Dermis blood vessel endothelial cell (primary cell): ENCODE measurements at regions not wholly inside any gene's neighbourhood (a gene's known extent, or its start where the extent isn't known, plus 50 kb on each side); places are given as distances from the start of the nearest gene placed in this dataset.
"Not testable (repeated sequence)": the region's sequence is repeated elsewhere in the genome, so short reads cannot be mapped to it uniquely, and the experiment has no call there.

Experiments
- DNase-seq: peaks from one replicate; pipeline ENCODE4 v3.0.0; 2010

DNA sequence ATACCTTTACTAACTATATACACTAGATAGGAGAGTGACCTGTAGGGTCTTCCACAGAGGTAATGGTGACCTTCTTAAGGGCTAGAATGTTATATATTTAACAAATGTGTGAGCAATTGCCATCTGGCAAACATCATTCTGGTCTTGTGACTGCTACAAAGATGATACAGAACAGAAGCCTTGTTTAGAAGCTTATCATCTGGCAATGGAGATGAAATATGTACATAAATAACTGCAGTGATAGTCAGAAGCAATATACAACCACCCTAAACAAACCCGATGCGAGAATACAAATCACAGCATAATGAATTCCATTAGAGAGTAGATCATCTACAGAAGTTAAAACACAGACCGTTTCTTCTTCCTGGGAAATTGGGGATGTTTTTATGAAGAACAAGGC is 952.7 kb upstream of the SLIT2 start:
- DNase-seq, result no peak

- DNase-seq, result no peak
Observed at GRCh38 chr4:19293781-19294180, 957.9 kb upstream of the SLIT2 start.

DNA sequence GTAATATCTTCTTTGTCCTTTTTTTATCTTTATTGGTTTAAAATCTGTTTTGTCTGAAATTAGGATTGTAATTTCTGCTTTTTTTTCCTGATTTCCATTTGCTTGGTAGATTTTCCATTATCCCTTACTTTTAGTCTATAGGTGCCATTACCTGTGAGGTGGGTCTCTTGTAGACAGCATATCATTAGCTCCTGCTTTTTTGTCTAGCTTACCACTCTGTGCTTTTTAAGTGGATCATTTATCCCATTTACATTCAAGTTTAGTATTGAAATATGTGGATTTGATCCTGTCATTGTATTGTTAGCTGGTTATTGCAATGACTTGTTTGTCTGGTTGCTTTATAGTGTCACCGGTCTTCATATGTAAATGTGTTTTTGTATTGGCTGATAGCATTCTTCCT is 958.6 kb upstream of the SLIT2 start:
- DNase-seq, result no peak

GRCh38 chr4:19286924-19287323 is 964.8 kb upstream of the SLIT2 start:
- no peak for DNase-seq

- no peak for DNase-seq
Observed at GRCh38 chr4:19285146-19285545, 966.6 kb upstream of the SLIT2 start.

- no peak for DNase-seq
Observed at GRCh38 chr4:19278665-19279064, 973.0 kb upstream of the SLIT2 start.

GRCh38 chr4:19266566-19266965 is 985.1 kb upstream of the SLIT2 start:
- DNase-seq, result no peak

GRCh38 chr4:19262467-19262866 is 989.2 kb upstream of the SLIT2 start:
- DNase-seq, result no peak

DNA sequence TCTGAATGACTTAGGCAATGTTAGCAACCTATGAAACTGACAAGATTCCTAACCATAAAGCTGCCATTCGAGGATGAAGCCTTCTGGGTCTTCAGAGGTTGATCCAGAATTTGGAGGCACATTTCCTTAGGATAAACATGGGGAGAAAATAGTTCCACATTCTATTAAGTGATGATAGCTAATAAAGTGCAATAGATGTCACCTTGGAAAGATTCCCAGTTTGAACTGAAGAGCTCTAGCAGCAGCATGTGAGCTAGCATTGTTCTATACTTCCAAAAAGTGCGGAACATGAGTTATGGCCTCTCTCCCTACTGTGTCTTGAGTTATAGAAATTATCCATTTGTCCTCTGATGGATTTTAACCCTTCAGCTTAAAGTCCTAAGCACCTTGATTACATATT is 991.4 kb upstream of the SLIT2 start:
- no peak for DNase-seq

DNA sequence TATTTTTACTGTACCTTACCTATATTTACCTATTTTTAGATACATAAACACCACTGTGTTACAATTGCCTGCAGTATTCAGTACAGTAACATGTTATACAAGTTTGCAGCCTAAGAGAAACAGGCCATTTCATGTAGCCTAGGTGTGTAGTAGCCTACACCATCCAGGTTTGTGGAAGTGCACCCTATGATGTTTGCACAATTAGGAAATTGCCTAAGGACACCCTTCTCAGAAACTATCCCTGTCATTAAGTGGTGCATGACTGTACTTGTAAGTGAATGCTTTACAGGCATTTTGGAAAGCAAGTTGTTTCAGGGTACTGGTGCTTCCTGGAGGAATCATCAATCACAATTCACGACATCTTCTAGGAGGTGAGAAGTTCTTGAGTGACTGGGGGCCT is 991.8 kb upstream of the SLIT2 start:
- no peak for DNase-seq

DNA sequence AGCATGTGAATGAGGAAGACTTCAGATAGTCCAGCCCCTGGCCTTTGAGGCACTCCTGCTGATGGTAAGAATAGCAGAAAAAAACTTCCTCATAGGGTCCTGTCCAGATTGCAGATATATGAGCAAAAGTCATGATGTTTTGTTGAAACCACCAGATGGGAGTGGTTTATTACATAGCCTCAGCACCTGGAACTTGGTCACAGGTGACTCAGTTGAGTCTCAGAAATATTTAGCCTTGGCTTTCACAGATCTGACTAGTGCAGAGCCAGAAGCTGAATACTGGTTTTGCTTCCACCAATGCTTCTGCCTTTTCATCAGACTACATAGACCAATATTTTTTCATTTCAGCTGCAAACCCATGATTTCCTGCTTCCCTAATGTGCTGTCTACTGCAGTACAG is 994.9 kb upstream of the SLIT2 start:
- no peak for DNase-seq

DNA sequence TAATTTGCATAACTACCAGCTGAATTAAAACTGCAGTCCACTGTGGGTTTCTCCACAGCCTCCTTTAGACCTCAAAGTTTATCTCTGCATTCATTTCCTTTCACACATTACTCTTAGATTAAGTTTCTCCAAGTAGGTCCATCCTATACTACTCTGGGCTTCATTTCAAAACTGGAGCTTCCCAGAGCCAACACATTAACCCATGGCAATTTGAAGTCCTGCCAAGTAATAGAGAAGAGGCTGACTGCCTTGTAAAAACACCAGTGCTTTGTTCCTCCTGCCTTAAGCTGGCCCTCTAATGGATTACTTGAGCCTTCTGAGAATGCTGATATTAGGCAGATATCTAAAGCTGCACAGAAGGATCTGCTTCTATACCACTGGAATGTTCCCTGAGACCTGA is 997.2 kb upstream of the SLIT2 start:
- no peak for DNase-seq

- DNase-seq, result no peak
Observed at GRCh38 chr4:19248023-19248422, 1003.7 kb upstream of the SLIT2 start.

- no peak for DNase-seq
Observed at GRCh38 chr4:19241895-19242294, 1009.8 kb upstream of the SLIT2 start.

DNA sequence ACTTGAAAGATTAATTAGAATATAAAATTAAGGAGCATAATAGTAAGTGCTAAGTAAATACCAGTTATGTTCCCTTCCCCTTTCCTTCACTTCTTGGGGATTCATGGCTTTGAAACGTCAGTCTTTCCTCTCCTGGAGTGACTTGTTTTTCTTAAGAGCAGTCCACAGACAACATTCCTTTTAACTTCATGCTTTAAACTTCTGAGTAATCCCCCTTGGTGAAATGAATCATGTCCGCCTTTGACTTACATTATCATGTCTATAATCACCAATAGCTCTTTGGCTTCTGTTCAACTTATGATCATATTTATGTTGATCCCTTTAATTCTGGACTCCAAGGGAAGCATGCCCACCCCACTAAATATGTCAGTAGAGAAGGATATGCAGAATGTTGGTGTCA is 1012.1 kb upstream of the SLIT2 start:
- DNase-seq, result no peak

GRCh38 chr4:19236473-19236872 is 1015.2 kb upstream of the SLIT2 start:
- DNase-seq, result no peak

- DNase-seq, result no peak
Observed at GRCh38 chr4:19230906-19231545, 1020.7 kb upstream of the SLIT2 start.

DNA sequence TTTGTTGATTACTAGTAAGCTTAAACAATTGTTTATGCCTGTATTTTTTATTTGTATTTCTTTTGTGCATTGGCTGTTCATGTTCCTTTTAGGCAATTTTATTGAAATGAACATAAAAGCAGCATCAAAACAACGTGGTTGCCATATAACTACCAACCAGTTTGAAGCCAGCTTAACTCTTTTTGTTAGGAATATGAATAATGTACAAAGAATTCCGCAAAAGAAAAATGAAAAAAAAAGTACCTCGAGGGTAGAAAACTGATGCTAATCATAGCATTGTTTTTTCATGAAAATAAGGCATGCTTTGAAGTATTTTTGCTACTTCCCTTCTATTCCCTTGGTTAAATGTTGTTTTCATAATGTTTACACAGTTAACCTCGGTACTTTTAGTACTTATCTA is 1024.0 kb upstream of the SLIT2 start:
- no peak for DNase-seq

GRCh38 chr4:19224820-19225219 is 1026.9 kb upstream of the SLIT2 start:
- peak; percentile 35 for DNase-seq

DNA sequence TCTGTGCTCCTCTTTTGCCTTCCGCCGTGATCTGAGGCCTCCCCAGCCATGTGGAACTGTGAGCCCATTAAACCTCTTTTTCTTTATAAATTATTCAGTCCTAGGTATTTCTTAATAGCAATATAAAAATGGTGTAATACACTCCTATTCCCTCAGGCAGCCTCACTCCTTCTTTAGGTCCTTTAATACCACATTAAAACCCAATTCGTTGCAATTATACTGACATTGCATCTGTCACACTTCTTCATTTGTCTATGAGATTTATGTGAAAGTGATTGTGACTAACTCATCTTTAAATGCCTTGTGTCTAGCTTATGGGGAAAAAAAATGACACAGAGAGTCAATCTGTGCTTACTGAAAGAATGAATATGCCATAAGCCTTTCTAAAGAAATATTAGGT is 1035.2 kb upstream of the SLIT2 start:
- no peak for DNase-seq

DNA sequence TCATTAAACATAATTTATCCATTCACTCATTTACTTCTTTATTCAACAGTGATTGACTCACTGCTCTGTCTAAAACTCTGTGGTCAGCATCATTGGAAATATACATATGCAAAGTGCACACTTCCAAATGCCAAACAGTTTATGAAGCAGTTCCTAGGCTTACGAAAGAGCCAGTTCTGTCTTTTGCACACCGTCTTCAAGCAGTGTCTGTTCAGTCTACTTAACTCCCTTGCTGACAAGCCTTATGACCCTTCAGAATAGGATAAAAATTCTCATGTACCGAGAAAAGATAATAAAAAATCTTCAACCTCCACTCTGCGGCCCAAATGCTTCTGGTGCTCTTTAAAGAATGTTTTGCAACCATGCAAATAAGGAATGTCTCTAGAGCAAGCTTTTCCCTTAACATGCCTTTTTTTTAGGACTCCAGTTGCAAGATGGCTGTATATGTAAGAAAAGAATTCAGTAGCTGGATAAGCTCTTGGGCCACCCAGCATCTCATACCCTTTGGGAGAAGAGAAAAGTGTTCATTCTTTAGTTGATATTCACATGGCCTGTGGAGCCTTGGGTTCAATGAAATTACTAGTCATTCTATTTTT is 1037.0 kb upstream of the SLIT2 start:
- DNase-seq, result no peak

DNA sequence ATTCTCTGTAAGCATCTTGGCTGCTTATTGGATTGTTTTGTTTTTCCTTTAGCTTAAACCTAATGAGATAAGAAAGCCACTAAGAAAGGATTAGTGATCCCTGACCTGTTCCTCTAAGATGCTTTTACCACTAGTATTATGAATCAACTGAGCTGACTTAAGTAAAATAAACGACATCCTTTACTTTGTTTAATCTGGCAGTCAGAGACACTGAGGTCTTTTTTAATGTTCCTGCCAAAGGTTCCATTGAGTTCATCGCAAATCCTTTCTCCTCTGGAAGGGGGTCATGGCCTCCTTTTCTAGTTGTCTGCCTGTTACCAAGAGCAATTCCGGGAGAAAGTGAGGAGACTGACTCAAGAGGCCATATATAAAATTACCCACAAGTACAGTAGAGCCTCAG is 1038.3 kb upstream of the SLIT2 start:
- no peak for DNase-seq

DNA sequence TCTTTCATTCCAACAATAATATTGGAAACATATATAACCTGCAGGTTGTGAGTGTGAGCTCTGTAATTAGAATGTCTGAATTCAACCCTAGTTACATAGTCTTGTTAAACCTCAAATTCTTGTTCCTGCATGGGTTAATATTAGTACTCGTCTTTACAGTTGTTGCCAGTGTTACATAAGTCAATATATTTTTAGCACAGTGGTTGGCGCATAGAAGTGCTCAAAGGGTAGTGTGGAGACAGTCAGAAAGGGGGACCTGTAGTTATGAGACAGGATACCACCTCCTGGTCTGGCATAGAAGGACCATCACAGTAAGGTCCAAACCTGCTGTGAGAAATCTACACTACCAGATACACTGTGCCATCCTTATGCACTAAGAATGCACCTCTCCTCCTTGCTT is 1045.9 kb upstream of the SLIT2 start:
- DNase-seq, result no peak

DNA sequence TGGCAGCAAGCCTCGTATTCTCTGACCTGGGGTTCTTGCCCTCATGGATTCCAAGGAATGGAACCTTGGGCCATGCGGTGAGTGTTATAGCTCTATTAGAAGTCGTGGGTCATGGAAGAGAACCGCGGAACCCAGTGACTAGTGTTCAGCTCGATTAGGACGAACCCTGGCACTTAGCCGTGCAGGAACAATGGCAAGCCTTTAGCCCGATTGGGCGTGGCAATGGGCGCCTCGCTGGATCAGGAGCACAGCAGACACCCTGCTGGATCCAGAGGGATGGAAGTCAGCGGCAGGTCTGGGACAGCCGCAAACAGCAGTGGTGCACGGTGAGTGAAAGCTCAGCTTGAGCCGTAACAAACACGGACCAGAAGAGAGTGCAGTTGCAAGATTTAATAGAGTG is 1053.9 kb upstream of the SLIT2 start:
- not testable (repeated sequence) for DNase-seq

DNA sequence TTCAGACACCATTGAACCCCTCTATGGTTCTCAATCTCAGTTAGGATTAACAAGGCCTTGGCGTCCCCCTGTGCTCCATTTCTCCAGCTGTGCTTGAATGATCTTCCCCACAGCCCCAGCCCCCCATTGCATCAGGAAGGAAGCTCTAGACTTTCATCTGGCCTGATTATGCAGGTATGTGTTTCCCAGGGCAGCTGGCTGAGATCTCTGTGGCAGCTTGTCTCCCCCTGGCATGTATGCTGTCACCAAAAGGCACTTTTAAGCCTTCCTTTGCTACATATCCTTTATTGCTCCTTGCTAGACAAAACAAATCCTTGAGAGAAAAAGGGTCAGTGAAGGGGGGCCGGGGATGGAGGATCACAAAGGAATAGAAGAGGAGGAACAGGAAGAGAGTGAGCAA is 1056.0 kb upstream of the SLIT2 start:
- no peak for DNase-seq
